HEK293T (cell line): ENCODE measurements at regions not wholly inside any gene's neighbourhood (a gene's known extent, or its start where the extent isn't known, plus 50 kb on each side); places are given as distances from the start of the nearest gene placed in this dataset.

Experiments used
- ELF4 ChIP-seq: fragments of 450-650 bp; IDR thresholded peaks from 2 replicates; pipeline ENCODE4 v1.6.1; 2017; ENCODE audit warnings: antibody characterized with exemption
- HDGF ChIP-seq: fragments of 450-650 bp; IDR thresholded peaks from 2 replicates; pipeline ENCODE4 v1.6.1; 2017; ENCODE audit warnings: antibody characterized with exemption, borderline replicate concordance
- TARDBP ChIP-seq: fragments of 450-650 bp; IDR thresholded peaks from 2 replicates; pipeline ENCODE4 v1.6.1; 2016

- no peak for TF ChIP-seq HDGF
- no peak for TF ChIP-seq ELF4
- TF ChIP-seq TARDBP: no peak
These were observed 600.0 kb downstream of the NR2F1-AS1 start for GRCh38 chr5:92981001-92981400.
